NT2/D1 (cell line): ENCODE measurements at regions not wholly inside any gene's neighbourhood (a gene's known extent, or its start where the extent isn't known, plus 50 kb on each side); places are given as distances from the start of the nearest gene placed in this dataset.

ENCODE experiments used
- DNase-seq: peaks from one replicate; pipeline ENCODE4 v3.0.0-alpha.2; 2011; ENCODE audit warnings: low read depth, low spot score
- H3K27me3 ChIP-seq: 2 replicates; pipeline ENCODE4 v1.6.0; 2011; ENCODE audit warnings: mild to moderate bottlenecking; ENCODE audit not compliant: insufficient read length, insufficient read depth
- H3K36me3 ChIP-seq: 2 replicates; pipeline ENCODE4 v1.6.1; 2011; ENCODE audit warnings: mild to moderate bottlenecking, low read length, mixed read lengths; ENCODE audit not compliant: insufficient read depth, insufficient read length
- H3K4me1 ChIP-seq: 2 replicates; pipeline ENCODE4 v1.5.1; 2011; ENCODE audit not compliant: insufficient read depth, insufficient read length
- H3K4me3 ChIP-seq: 2 replicates; pipeline ENCODE4 v1.5.1; 2011; ENCODE audit warnings: low read depth; ENCODE audit not compliant: insufficient read length
- H3K9ac ChIP-seq: 2 replicates; pipeline ENCODE4 v1.6.0; 2011; ENCODE audit warnings: low read depth; ENCODE audit not compliant: insufficient read length
- H3K9me3 ChIP-seq: 2 replicates; pipeline ENCODE4 v1.5.1; 2011; ENCODE audit warnings: mild to moderate bottlenecking, low read length; ENCODE audit not compliant: insufficient read depth
- SUZ12 ChIP-seq: IDR thresholded peaks from 2 replicates; pipeline ENCODE4 v1.6.1; 2011; ENCODE audit not compliant: insufficient read length, insufficient read depth; ENCODE audit errors: extremely low read depth
- YY1 ChIP-seq: IDR thresholded peaks from 2 replicates; pipeline ENCODE4 v1.6.1; 2011; ENCODE audit not compliant: insufficient read length, insufficient read depth
- ZNF274 ChIP-seq: IDR thresholded peaks from 2 replicates; pipeline ENCODE4 v1.6.1; 2011; ENCODE audit warnings: mild to moderate bottlenecking, low read depth, low read length

- no peaks in the 10 kb centered on the region for H3K27me3 ChIP-seq
- H3K36me3 ChIP-seq = no peaks in the 10 kb centered on the region
- no peaks in the 10 kb centered on the region for H3K9me3 ChIP-seq
- no peaks in the 10 kb centered on the region for H3K4me1 ChIP-seq
- TF ChIP-seq ZNF274 (no peak), YY1 (no peak), SUZ12 (no peak)
- no peak overlapping the region for H3K4me3 ChIP-seq
- no peak for DNase-seq
- no peak overlapping the region for H3K9ac ChIP-seq
These were observed 59.4 kb upstream of the NEO1 start for GRCh38 chr15:72992841-72993252.

DNA sequence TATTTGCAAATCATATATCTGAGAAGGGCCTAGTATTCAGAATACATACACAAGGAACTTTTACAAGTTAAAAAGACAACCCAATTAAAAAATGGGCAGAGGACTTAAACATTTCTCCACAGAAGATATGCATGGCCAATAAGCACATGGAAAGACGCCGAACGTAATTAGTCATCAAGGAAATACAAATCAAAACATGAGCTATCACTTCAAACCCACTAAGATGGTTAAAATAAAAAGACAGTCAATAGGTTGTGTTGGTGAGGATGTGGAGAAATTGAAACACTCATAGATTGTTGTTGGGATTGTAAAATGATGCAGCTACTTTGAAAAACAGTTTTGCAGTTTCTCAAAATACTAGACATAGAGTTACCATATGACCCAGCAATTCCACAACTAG lies 61.2 kb upstream of the NEO1 start:
- H3K4me3 ChIP-seq = no peak overlapping the region
- TF ChIP-seq YY1 = no peak
- TF ChIP-seq SUZ12 = no peak
- H3K27me3 ChIP-seq = no peaks in the 10 kb centered on the region
- H3K9me3 ChIP-seq = no peaks in the 10 kb centered on the region
- H3K4me1 ChIP-seq = no peaks in the 10 kb centered on the region
- DNase-seq = no peak
- H3K36me3 ChIP-seq = no peaks in the 10 kb centered on the region
- no peak overlapping the region for H3K9ac ChIP-seq

- no peak overlapping the region for H3K4me3 ChIP-seq
- H3K36me3 ChIP-seq = no peaks in the 10 kb centered on the region
- no peaks in the 10 kb centered on the region for H3K27me3 ChIP-seq
- H3K4me1 ChIP-seq = no peaks in the 10 kb centered on the region
- no peak overlapping the region for H3K9ac ChIP-seq
- no peak for DNase-seq
- no peaks in the 10 kb centered on the region for H3K9me3 ChIP-seq
- TF ChIP-seq YY1 (no peak), ZNF274 (no peak)
These were observed 68.3 kb upstream of the NEO1 start for GRCh38 chr15:72983801-72984545.

DNA sequence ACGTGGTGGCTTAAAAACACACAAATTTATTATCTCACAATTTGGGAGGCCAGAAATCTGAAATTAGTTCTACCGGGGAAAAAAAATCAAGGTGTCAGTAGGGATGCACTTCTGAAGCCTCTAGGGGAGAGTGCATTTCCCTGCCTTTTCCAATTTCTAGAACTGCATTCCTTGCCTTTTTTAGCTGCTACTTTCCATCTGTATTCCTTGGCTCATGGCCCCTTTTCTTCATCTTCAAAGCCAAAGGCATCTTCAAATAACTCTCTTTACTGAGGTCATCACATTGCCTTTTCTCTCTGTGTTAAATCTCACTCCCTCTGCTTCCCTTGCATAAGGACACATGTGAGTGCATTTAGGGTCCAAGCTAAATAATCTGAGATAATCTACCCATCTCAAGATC lies 69.5 kb upstream of the NEO1 start:
- no peak for TF ChIP-seq ZNF274
- TF ChIP-seq SUZ12 = no peak
- no peak for TF ChIP-seq YY1
- H3K4me1 ChIP-seq = no peaks in the 10 kb centered on the region
- H3K9ac ChIP-seq = no peak overlapping the region
- no peaks in the 10 kb centered on the region for H3K9me3 ChIP-seq
- H3K4me3 ChIP-seq = no peak overlapping the region
- H3K27me3 ChIP-seq = no peaks in the 10 kb centered on the region
- no peak for DNase-seq
- H3K36me3 ChIP-seq = no peaks in the 10 kb centered on the region

DNA sequence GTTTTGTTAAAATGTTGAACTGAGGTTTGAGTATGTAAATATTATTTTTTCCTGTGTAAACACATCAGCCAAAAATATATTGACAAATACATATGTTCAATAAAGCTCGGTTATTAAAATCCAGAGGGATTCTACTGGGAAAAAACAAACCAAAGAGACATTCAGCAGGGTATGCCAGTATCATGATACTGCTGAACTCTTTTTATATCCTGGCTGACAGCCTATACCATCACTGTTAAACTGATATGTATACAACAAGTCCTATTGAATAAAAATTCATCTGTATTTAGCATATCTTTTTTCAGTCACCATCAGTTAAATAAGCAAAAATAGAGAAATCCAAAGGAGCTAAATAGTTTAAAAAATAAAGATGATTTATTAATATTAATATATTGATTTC lies 71.6 kb upstream of the NEO1 start:
- Histone ChIP-seq H3K4me3 (no peak overlapping the region), H3K9ac (no peak overlapping the region), H3K36me3 (no peaks in the 10 kb centered on the region), H3K9me3 (no peaks in the 10 kb centered on the region), H3K27me3 (no peaks in the 10 kb centered on the region), H3K4me1 (no peaks in the 10 kb centered on the region)
- DNase-seq = no peak
- TF ChIP-seq ZNF274 (no peak), SUZ12 (no peak), YY1 (no peak)

GRCh38 chr15:72979791-72980190 lies 72.5 kb upstream of the NEO1 start:
- TF ChIP-seq ZNF274 = no peak
- no peak for TF ChIP-seq SUZ12
- no peak for TF ChIP-seq YY1
- Histone ChIP-seq H3K36me3 (no peaks in the 10 kb centered on the region), H3K4me3 (no peak overlapping the region), H3K9me3 (no peaks in the 10 kb centered on the region), H3K27me3 (no peaks in the 10 kb centered on the region), H3K4me1 (no peaks in the 10 kb centered on the region), H3K9ac (no peak overlapping the region)
- no peak for DNase-seq

- no peaks in the 10 kb centered on the region for H3K36me3 ChIP-seq
- H3K27me3 ChIP-seq = no peaks in the 10 kb centered on the region
- DNase-seq = no peak
- no peak overlapping the region for H3K9ac ChIP-seq
- H3K9me3 ChIP-seq = no peaks in the 10 kb centered on the region
- no peak overlapping the region for H3K4me3 ChIP-seq
- TF ChIP-seq ZNF274 (no peak), YY1 (no peak), SUZ12 (no peak)
- no peaks in the 10 kb centered on the region for H3K4me1 ChIP-seq
These were observed 73.0 kb upstream of the NEO1 start for GRCh38 chr15:72979308-72979707.
